RWPE1 (cell line): ENCODE measurements at regions not wholly inside any gene's neighbourhood (a gene's known extent, or its start where the extent isn't known, plus 50 kb on each side); places are given as distances from the start of the nearest gene placed in this dataset.

Source experiments
- CTCF ChIA-PET: fragments of 350-600 bp; sonication (Branson Sonifier 250); formaldehyde crosslinking; extraction: SDS; loops from one replicate; lab custom pipeline; 2021; lab: Yijun Ruan, JAX
- POLR2A ChIA-PET: fragments of 400-600 bp; formaldehyde crosslinking; extraction: SDS; loops from one replicate; lab custom pipeline; 2020; ENCODE audit warnings: antibody characterized with exemption; ENCODE audit not compliant: low non-redundant PET; lab: Yijun Ruan, JAX
- DNase-seq: peaks from one replicate; pipeline ENCODE4 v3.0.0; 2012; ENCODE audit warnings: low spot score
- H3K27ac ChIP-seq: fragments of 450-650 bp; 2 replicates; pipeline ENCODE4 v1.5.1; 2017
- CTCF ChIP-seq: fragments of 450-650 bp; conservative IDR thresholded peaks from 2 replicates; pipeline ENCODE4 v1.5.1; 2017; ENCODE audit warnings: low read depth, mild to moderate bottlenecking

- CTCF ChIA-PET, result no interaction called here
- no peak for TF ChIP-seq CTCF
- no peak overlapping the region for H3K27ac ChIP-seq
- no peak for DNase-seq
- POLR2A ChIA-PET, result no interaction called here
Measured at GRCh38 chrX:139078761-139079280, 367.3 kb upstream of the FGF13 start.

GRCh38 chrX:139078342-139078741 is 366.8 kb upstream of the FGF13 start:
- no peak overlapping the region for H3K27ac ChIP-seq
- ChIA-PET CTCF (no interaction called here), POLR2A (no interaction called here)
- TF ChIP-seq CTCF, result no peak
- no peak for DNase-seq

DNA sequence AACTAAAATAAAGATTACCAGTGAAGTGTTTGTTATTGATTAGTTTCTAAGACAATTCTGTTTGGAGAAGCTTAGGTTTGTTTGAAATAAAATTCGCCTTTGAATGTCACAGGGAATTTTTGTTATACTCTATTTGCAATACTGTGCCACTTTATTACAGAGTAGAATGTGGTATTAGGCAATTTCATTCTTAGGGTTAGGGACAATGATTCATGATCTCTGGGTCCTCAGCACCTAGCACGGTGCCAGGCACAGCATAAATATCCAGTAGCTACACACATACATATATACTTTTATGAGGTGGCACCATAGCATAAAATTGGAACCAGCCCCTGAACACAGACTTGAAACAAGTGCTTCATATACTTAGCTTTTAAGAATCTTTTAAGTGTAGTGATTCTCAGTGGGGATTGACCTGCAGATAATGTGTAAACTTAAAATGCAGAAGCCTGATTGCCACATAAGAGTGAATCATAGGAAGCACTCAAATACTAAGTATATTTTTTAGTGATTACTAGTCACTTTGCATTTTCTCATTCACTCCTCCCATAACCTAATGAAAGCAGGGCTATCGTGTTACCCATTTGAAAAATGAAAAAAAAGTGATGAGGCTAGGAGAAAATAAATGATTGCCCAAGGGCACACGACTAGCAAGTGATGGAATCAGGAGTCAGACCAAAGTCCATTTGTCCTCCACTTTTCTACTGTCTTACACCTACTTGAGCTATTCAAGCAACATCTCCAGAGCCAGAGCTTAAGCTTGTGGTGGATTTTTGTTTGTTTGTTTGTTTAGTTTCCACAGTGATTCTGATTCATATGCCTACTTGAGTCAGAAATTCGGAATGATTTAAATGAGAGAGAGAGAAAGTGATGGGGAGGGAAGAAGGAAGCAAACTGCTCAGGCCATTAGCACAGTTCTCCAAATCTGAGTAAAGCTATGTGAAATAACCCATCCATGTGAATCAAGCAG is 366.0 kb upstream of the FGF13 start:
- peak; percentile 11 for DNase-seq
- H3K27ac ChIP-seq, result no peak overlapping the region
- ChIA-PET POLR2A (no interaction called here), CTCF (interaction anchor here (0.7 kb wide), 1 partner anchor 303 kb away, joined by 3 read pairs; no protein-coding TSS in a partner anchor)
- TF ChIP-seq CTCF, result no peak

DNA sequence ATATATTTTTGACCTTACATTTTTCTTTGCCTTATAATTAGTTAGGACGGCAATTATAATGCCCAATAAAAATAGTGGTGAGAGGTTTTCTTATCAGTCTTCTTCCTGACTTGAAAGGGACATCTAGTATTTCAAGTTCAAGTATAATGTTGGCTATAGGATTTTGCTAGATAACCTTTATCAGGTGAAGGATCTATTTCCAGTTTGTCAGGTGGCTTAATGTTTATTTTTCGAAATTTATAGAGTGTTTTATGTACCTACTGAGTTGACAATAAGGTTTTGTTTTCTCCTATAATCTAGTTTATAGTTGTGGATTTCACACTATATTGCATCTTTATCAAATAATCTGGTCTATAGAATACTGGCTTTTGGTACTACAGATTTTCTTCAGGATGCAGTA is 351.8 kb upstream of the FGF13 start:
- ChIA-PET CTCF (no interaction called here), POLR2A (no interaction called here)
- no peak for TF ChIP-seq CTCF
- no peak overlapping the region for H3K27ac ChIP-seq
- DNase-seq, result no peak

GRCh38 chrX:139058831-139059495 is 347.4 kb upstream of the FGF13 start:
- ChIA-PET POLR2A (no interaction called here), CTCF (interaction anchor here (0.6 kb wide), 1 partner anchor 145 kb away, joined by 3 read pairs; no protein-coding TSS in a partner anchor)
- H3K27ac ChIP-seq, result no peak overlapping the region
- TF ChIP-seq CTCF, result no peak
- DNase-seq, result peak; percentile 19

- H3K27ac ChIP-seq, result no peak overlapping the region
- CTCF ChIA-PET, result no interaction called here
- POLR2A ChIA-PET, result no interaction called here
- no peak for TF ChIP-seq CTCF
- DNase-seq, result no peak
Measured at GRCh38 chrX:139052461-139052860, 340.9 kb upstream of the FGF13 start.
